Neural cell (in vitro differentiated cells): ENCODE measurements at regions not wholly inside any gene's neighbourhood (a gene's known extent, or its start where the extent isn't known, plus 50 kb on each side); places are given as distances from the start of the nearest gene placed in this dataset.

ENCODE experiments used
- CTCF ChIP-seq: fragments of 450-650 bp; IDR thresholded peaks from 2 replicates; pipeline ENCODE4 v1.5.1; 2014; ENCODE audit warnings: antibody characterized with exemption, mild to moderate bottlenecking, moderate library complexity; ENCODE audit not compliant: poor library complexity, severe bottlenecking
- REST ChIP-seq: IDR thresholded peaks from 2 replicates; pipeline ENCODE4 v1.6.1; 2012; ENCODE audit warnings: borderline replicate concordance

- TF ChIP-seq CTCF (no peak), REST (no peak)
These were observed 2672.8 kb upstream of the PCDH20 start for GRCh38 chr13:64088491-64088890.
